Mesenchymal stem cell (in vitro differentiated cells and primary cell): ENCODE measurements at regions not wholly inside any gene's neighbourhood (a gene's known extent, or its start where the extent isn't known, plus 50 kb on each side); places are given as distances from the start of the nearest gene placed in this dataset.

Experiments
- DNase-seq: peaks from one replicate; pipeline ENCODE4 v3.0.0-alpha.2; 2013
- H2AFZ ChIP-seq: one replicate; pipeline ENCODE4 v1.6.1; 2013; ENCODE audit warnings: low read depth, mild to moderate bottlenecking, control low read depth, inconsistent platforms, low read length, moderate library complexity
- H2AK5ac ChIP-seq: 2 replicates; pipeline ENCODE4 v1.6.1; 2013; ENCODE audit warnings: low read length, moderate library complexity, mild to moderate bottlenecking, inconsistent platforms; ENCODE audit not compliant: severe bottlenecking
- H2BK120ac ChIP-seq: one replicate; pipeline ENCODE4 v1.6.1; 2013; ENCODE audit warnings: low read depth, mild to moderate bottlenecking, inconsistent platforms, low read length, moderate library complexity
- H2BK12ac ChIP-seq, 2 experiments: one replicate each; pipeline ENCODE4 v1.6.1; 2013; ENCODE audit warnings: inconsistent platforms in 2 of 2, low read length in 2 of 2, mild to moderate bottlenecking in 2 of 2, moderate library complexity in 2 of 2, control low read depth in 1 of 2
- H2BK15ac ChIP-seq: one replicate; pipeline ENCODE4 v1.6.1; 2013; ENCODE audit warnings: mild to moderate bottlenecking, low read depth, inconsistent platforms; ENCODE audit not compliant: poor library complexity, severe bottlenecking
- H2BK5ac ChIP-seq: 2 replicates; pipeline ENCODE4 v1.6.1; 2013; ENCODE audit warnings: low read depth, mild to moderate bottlenecking, low read length, control low read depth, inconsistent platforms; ENCODE audit not compliant: poor library complexity, severe bottlenecking
- H3K14ac ChIP-seq, 2 experiments: one replicate each; pipeline ENCODE4 v1.6.1; 2013; ENCODE audit warnings: inconsistent platforms in 2 of 2, low read length in 2 of 2, control low read depth in 1 of 2, mild to moderate bottlenecking in 1 of 2, moderate library complexity in 1 of 2
- H3K18ac ChIP-seq, 2 experiments: one replicate each; pipeline ENCODE4 v1.6.1; 2013; ENCODE audit warnings: inconsistent platforms in 2 of 2, low read length in 2 of 2, control low read depth in 1 of 2, low read depth in 1 of 2, mild to moderate bottlenecking in 1 of 2
- H3K23ac ChIP-seq, 2 experiments: one replicate each; pipeline ENCODE4 v1.6.1; 2013; ENCODE audit warnings: inconsistent platforms in 2 of 2, low read length in 2 of 2, mild to moderate bottlenecking in 2 of 2, moderate library complexity in 2 of 2, control low read depth in 1 of 2
- H3K27ac ChIP-seq: 2 replicates; pipeline ENCODE4 v1.5.1; 2013; ENCODE audit warnings: mild to moderate bottlenecking, moderate library complexity, low read length, control low read depth, inconsistent platforms; ENCODE audit not compliant: poor library complexity, severe bottlenecking
- H3K27me3 ChIP-seq, 2 experiments: 2 replicates each; pipeline versions ENCODE4 v1.6.1 to v1.7.0; 2013; ENCODE audit warnings: low read length in 2 of 2, mild to moderate bottlenecking in 2 of 2, moderate library complexity in 2 of 2, control low read depth in 1 of 2, inconsistent platforms in 1 of 2; ENCODE audit not compliant: control insufficient read depth in 1 of 2, insufficient read depth in 1 of 2
- H3K36me3 ChIP-seq, 2 experiments: 2 replicates each; pipeline versions ENCODE4 v1.6.1 to v1.7.0; 2013; ENCODE audit warnings: low read length in 2 of 2, control low read depth in 1 of 2, inconsistent platforms in 1 of 2, low read depth in 1 of 2, mild to moderate bottlenecking in 1 of 2; ENCODE audit not compliant: insufficient read depth in 2 of 2, control insufficient read depth in 1 of 2
- H3K4ac ChIP-seq, 2 experiments: one replicate each; pipeline ENCODE4 v1.6.1; 2013; ENCODE audit warnings: inconsistent platforms in 2 of 2, low read length in 2 of 2, mild to moderate bottlenecking in 2 of 2, moderate library complexity in 2 of 2, control low read depth in 1 of 2, low read depth in 1 of 2
- H3K4me1 ChIP-seq: 2 replicates; pipeline ENCODE4 v1.6.1; 2013; ENCODE audit warnings: low read depth, low read length, control low read depth; ENCODE audit not compliant: control insufficient read depth, insufficient read depth
- H3K4me2 ChIP-seq: 2 replicates; pipeline ENCODE4 v1.6.1; 2013; ENCODE audit warnings: low read length, mild to moderate bottlenecking, inconsistent platforms; ENCODE audit not compliant: poor library complexity, severe bottlenecking
- H3K4me3 ChIP-seq, 2 experiments: 2 replicates each; pipeline versions ENCODE4 v1.5.1 to v1.7.0; 2013; ENCODE audit warnings: low read length in 2 of 2, mild to moderate bottlenecking in 2 of 2, control low read depth in 1 of 2, low read depth in 1 of 2; ENCODE audit not compliant: insufficient read depth in 1 of 2
- H3K79me1 ChIP-seq: replicated peaks from 2 replicates; pipeline ENCODE4 v1.6.1; 2013; ENCODE audit warnings: mild to moderate bottlenecking, control low read depth, low read length, inconsistent platforms; ENCODE audit not compliant: poor library complexity, severe bottlenecking
- H3K9ac ChIP-seq: 2 replicates; pipeline ENCODE4 v1.7.0; 2013; ENCODE audit warnings: mild to moderate bottlenecking, low read length, moderate library complexity
- H3K9me3 ChIP-seq: 2 replicates; pipeline ENCODE4 v1.7.0; 2013; ENCODE audit warnings: mild to moderate bottlenecking, low read length; ENCODE audit not compliant: control insufficient read depth
- H4K8ac ChIP-seq: one replicate; pipeline ENCODE4 v1.6.1; 2013; ENCODE audit warnings: inconsistent platforms, mild to moderate bottlenecking, low read length, moderate library complexity
- H4K91ac ChIP-seq: one replicate; pipeline ENCODE4 v1.6.1; 2013; ENCODE audit warnings: mild to moderate bottlenecking, low read length, inconsistent platforms
- WGBS: methylation state at CpG from one replicate; pipeline ENCODE4 v1.1.7; 2013; ENCODE audit warnings: mixed read lengths; 5-methylcytosine and 5-hydroxymethylcytosine counted together

DNA sequence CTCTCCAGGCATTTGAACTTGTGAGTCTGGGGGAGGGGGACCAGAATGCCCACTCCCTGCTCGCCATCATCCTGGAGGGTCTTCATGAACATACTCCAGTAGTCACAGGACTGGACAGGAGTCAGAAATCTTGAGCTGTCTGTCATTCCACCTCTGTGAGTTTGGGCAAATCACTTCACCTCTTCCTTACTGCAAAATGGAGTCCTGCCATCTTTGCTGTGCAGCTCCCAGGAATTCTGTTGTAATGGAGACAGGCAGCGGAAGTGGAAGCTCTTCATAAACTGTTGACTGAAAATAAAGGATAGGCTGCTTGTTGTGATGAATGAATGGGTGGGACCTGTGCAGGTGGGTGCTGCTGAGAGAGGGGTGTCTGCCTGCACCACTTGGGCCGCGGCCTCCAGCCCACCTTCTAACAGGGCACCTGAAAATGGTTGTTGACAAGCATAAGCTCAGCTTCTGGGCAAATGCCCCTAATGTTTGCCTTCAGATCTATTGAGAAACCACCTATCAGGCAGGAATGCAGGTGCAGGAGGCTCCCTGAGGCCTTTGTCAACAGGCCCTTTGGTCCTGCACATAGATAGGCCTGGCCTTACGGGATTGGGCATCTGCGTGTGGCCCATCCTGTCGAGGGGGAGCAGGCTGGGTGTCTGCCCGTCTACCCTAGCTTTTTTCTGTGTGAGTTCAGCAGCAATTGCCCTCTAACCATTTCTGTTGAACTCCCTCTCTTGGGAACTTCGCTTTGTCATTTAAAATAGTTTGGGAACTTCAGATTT, 321.0 kb downstream of the RPS6KC1 start:
- no peak for DNase-seq
- H2BK120ac ChIP-seq: no peak overlapping the region
- WGBS: 77% methylated on average over 9 of the region's 9 CpGs

DNA sequence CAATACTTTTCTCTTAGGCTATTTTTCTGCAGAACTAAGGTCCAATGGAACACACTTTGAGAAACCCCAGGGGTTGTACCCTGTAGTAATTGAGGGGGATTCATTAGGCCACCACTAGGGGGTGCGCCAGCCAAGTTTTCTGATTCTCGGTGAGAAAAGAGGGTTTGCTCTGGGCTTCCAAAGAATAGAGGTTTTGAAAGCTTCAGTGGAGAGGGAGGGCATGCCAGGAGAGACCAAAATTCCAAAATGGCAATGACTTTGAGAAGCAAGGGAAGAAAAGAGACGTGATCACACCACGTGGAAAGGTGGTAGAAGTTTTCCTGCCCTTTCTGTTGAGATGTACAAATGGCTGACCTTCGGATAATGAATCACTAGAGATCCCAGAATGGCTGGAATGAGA, 323.3 kb downstream of the RPS6KC1 start:
- Histone ChIP-seq H3K4me3 (no peak overlapping the region), H3K79me1 (no peaks in the 10 kb centered on the region), H2AFZ (no peak overlapping the region), H3K27me3 (no peaks in the 10 kb centered on the region), H4K91ac (no peak overlapping the region), H2AK5ac (no peak overlapping the region), H3K4me1 (peaks cover 5% of the 10 kb centered on the region), H3K9ac (no peak overlapping the region), H3K27ac (no peak overlapping the region), H3K4ac (no peak overlapping the region), H2BK12ac (no peak overlapping the region), H3K14ac (no peak overlapping the region), H3K36me3 (no peaks in the 10 kb centered on the region), H3K4me2 (no peak overlapping the region), H3K18ac (no peak overlapping the region), H3K23ac (no peak overlapping the region), H2BK5ac (no peak overlapping the region), H4K8ac (no peak overlapping the region), H2BK15ac (no peak overlapping the region), H3K9me3 (no peaks in the 10 kb centered on the region), H2BK120ac (no peak overlapping the region)
- DNase-seq: peak; percentile 37
- 23% methylated on average over 5 of the region's 5 CpGs for WGBS

More for the DNA sequence above, 321.0 kb downstream of the RPS6KC1 start:
- Histone ChIP-seq H2BK5ac (no peak overlapping the region), H3K4me2 (no peak overlapping the region), H3K27me3 (no peaks in the 10 kb centered on the region), H3K27ac (no peak overlapping the region), H4K8ac (no peak overlapping the region), H3K9ac (no peak overlapping the region), H3K14ac (no peak overlapping the region), H3K4ac (no peak overlapping the region), H3K4me3 (no peak overlapping the region), H2AFZ (no peak overlapping the region), H3K4me1 (peaks cover 5% of the 10 kb centered on the region), H3K36me3 (no peaks in the 10 kb centered on the region), H2BK12ac (no peak overlapping the region), H3K18ac (no peak overlapping the region), H2AK5ac (no peak overlapping the region), H2BK15ac (no peak overlapping the region), H4K91ac (no peak overlapping the region), H3K79me1 (no peaks in the 10 kb centered on the region), H3K9me3 (no peaks in the 10 kb centered on the region), H3K23ac (no peak overlapping the region)

DNA sequence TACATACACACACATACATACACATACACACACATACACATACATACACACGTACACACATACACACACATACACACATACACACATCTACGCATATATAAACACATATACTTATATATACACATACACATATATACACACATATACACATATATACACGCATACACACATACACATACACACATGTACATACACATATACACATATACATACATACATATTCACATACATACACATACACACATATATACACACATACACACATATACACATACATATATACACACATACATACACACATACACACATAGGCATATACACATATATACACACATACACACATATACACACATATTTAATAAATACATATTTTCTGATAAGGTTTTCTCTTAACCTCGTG, 324.0 kb downstream of the RPS6KC1 start:
- H3K27ac ChIP-seq: no peak overlapping the region
- no peak overlapping the region for H2BK120ac ChIP-seq
- DNase-seq: no peak
- H3K9me3 ChIP-seq: no peaks in the 10 kb centered on the region
- H3K4ac ChIP-seq: no peak overlapping the region
- no peak overlapping the region for H3K9ac ChIP-seq
- H3K4me2 ChIP-seq: no peak overlapping the region
- no peaks in the 10 kb centered on the region for H3K27me3 ChIP-seq
- H2AFZ ChIP-seq: no peak overlapping the region
- WGBS: 91% methylated on average over 4 of the region's 4 CpGs
- no peak overlapping the region for H2BK15ac ChIP-seq
- H3K4me1 ChIP-seq: peaks cover 5% of the 10 kb centered on the region
- H3K23ac ChIP-seq: no peak overlapping the region
- H3K14ac ChIP-seq: no peak overlapping the region
- H4K91ac ChIP-seq: no peak overlapping the region
- no peak overlapping the region for H2BK5ac ChIP-seq
- H3K36me3 ChIP-seq: no peaks in the 10 kb centered on the region
- no peaks in the 10 kb centered on the region for H3K79me1 ChIP-seq
- no peak overlapping the region for H4K8ac ChIP-seq
- no peak overlapping the region for H3K18ac ChIP-seq
- H2AK5ac ChIP-seq: no peak overlapping the region
- H3K4me3 ChIP-seq: no peak overlapping the region
- no peak overlapping the region for H2BK12ac ChIP-seq

DNA sequence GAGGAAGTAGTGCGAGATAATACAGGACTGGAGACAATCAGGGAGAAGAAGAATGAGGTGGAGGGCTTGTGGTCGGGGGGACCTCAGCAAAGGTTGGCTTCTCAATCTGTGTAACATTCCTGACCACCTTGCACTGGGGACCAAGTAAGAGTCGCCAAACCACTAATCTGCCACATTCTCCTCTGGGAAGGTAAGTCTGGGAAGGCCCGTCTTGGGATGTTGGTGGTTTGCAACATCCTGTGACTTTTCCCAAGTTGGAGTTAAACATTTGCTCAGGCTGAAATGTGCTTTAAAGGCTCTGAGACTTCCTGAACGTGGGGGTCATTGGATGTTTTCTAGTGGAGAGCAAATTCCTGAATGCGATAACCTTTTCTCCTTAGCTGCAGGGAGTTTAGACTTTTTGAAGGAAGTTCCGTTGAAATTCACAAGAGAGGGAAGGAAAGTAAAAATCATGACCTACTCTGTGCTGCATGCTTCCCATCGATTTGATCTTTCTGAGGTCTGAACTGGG, 325.9 kb downstream of the RPS6KC1 start:
- Histone ChIP-seq H2BK12ac (no peak overlapping the region), H4K91ac (no peak overlapping the region), H3K79me1 (no peaks in the 10 kb centered on the region), H3K36me3 (no peaks in the 10 kb centered on the region), H3K23ac (no peak overlapping the region), H2BK15ac (no peak overlapping the region), H2BK5ac (peak overlapping the region; percentile 21), H3K9ac (no peak overlapping the region), H3K4me1 (peaks cover 10% of the 10 kb centered on the region), H2AK5ac (no peak overlapping the region), H3K27me3 (no peaks in the 10 kb centered on the region), H3K4me2 (no peak overlapping the region), H3K18ac (no peak overlapping the region), H2BK120ac (no peak overlapping the region), H3K4ac (no peak overlapping the region), H3K4me3 (no peak overlapping the region), H3K14ac (peak overlapping the region in 1 of 2 experiments; percentile 45), H4K8ac (no peak overlapping the region), H2AFZ (no peak overlapping the region), H3K27ac (peak overlapping the region; percentile 70), H3K9me3 (no peaks in the 10 kb centered on the region)
- DNase-seq: no peak
- 49% methylated on average over 7 of the region's 8 CpGs for whole genome bisulfite sequencing
